ENCODE measurements at regions not wholly inside any gene's neighbourhood (a gene's known extent, or its start where the extent isn't known, plus 50 kb on each side); places are given as distances from the start of the nearest gene placed in this dataset.

- ChIA-PET POLR2A (no interaction called here), CTCF (no interaction called here)
- Histone ChIP-seq H3K36me3 (ENCODE audit: control insufficient read depth, insufficient read depth, low read length) (no peaks in the 10 kb centered on the region), H3K4me3 (ENCODE audit: low read depth in 2 of 2, low read length in 2 of 2) (no peak overlapping the region), H3K27ac (ENCODE audit: low read length) (no peak overlapping the region), H3K27me3 (ENCODE audit: control insufficient read depth, insufficient read depth, low read length) (no peaks in the 10 kb centered on the region; the same call in 1 of the 2 replicates), H3K4me1 (ENCODE audit: control insufficient read depth, insufficient read depth, low read length) (no peaks in the 10 kb centered on the region), H3K9me3 (ENCODE audit: control insufficient read depth, insufficient read depth, low read depth, low read length) (no peaks in the 10 kb centered on the region)
- in situ Hi-C loops (cut with HindIII; ENCODE audit: low pct_unique_long_range_greater_than_20kb, low sequenced_read_pairs) = no loop called here
- no TSS peak for BruUV-seq (replicated peaks)
- ATAC-seq (no peak), DNase-seq (ENCODE audit: low read depth, low spot score) (no peak)
- TF ChIP-seq SIN3A (IDR thresholded peaks at IDR 0.05; ENCODE audit: borderline replicate concordance, insufficient read depth, low read depth, low read length) (no peak), REST (IDR thresholded peaks at IDR 0.05; ENCODE audit: insufficient read depth in 1 of 2, low read depth in 2 of 2, low read length in 1 of 2) (no peak), CTCF (IDR thresholded peaks at IDR 0.05) (no peak)
- intact Hi-C loops (cut with micrococcal nuclease; ENCODE audit: unreplicated experiment) = no loop called here
Observed at GRCh38 chr5:36452424-36453006, 150.8 kb upstream of the RANBP3L start.

GRCh38 chr5:36457511-36458270, 148.7 kb upstream of the SLC1A3 start:
- in situ Hi-C loops (cut with HindIII; ENCODE audit: low pct_unique_long_range_greater_than_20kb, low sequenced_read_pairs) = no loop called here

More at GRCh38 chr5:36457511-36458270, 148.7 kb upstream of the SLC1A3 start:
- no peaks in the 10 kb centered on the region for H3K4me1 ChIP-seq (ENCODE audit: control insufficient read depth, insufficient read depth, low read length)
- no peak overlapping the region for H3K4me3 ChIP-seq (ENCODE audit: low read depth in 2 of 2, low read length in 2 of 2)
- no TSS peak for BruUV-seq (replicated peaks)
- intact Hi-C loops (cut with micrococcal nuclease; ENCODE audit: unreplicated experiment) = no loop called here
- CTCF ChIA-PET = interaction anchor here (0.6 kb wide), 1 partner anchor 20 kb away, joined by 5 read pairs; no protein-coding TSS in a partner anchor
- ATAC-seq = no peak
- no peaks in the 10 kb centered on the region for H3K9me3 ChIP-seq (ENCODE audit: control insufficient read depth, insufficient read depth, low read depth, low read length)
- TF ChIP-seq CTCF (IDR thresholded peaks at IDR 0.05) = no peak
- POLR2A ChIA-PET = no interaction called here
- DNase-seq (ENCODE audit: low read depth, low spot score) = no peak
- H3K36me3 ChIP-seq (ENCODE audit: control insufficient read depth, insufficient read depth, low read length) = no peaks in the 10 kb centered on the region
- no peaks in the 10 kb centered on the region; the same call in 1 of the 2 replicates for H3K27me3 ChIP-seq (ENCODE audit: control insufficient read depth, insufficient read depth, low read length)
- H3K27ac ChIP-seq (ENCODE audit: low read length) = no peak overlapping the region

Data from Panc1 (cell line).